ENCODE measurements at regions not wholly inside any gene's neighbourhood (a gene's known extent, or its start where the extent isn't known, plus 50 kb on each side); places are given as distances from the start of the nearest gene placed in this dataset.

DNA sequence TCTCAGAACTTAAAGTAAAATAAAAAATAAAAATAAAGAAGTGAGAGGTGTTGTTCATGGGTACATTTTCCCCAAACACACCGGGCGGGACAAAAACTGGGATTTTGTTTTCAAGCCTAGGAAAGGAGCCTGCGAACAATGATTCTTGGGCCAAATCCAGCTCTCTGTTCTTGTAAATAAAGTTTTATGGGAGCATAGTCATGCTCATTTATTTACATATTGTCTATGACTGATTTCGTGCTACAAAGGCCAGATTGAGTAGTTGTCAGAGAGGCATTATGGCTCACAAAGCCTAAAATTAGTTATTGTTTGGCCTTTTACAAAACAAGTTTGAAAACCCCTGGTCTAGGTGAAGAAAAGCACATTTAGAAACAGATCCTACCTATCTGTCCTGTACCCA is 821.0 kb upstream of the GRAMD2B start:
- no peak for DNase-seq (ENCODE audit: low spot score)

DNA sequence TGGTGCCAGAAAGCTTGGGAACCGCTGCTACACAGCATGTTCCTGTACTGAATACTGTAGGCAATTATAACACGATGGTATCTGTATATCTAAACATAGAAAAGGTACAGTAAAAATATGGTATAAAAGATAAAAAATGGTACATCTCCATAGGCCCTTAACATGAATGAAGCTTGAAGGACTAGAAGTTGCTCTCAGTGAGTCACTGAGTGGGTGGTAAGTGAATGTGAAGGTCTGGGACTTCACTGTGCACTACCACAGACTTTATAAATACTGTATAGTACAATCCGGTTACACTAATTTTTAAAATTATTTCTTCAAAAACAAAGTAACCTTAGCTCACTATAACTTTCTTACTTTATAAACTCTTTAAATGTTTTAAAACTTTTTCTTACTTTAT is 819.9 kb upstream of the GRAMD2B start:
- DNase-seq (ENCODE audit: low spot score) = no peak

DNA sequence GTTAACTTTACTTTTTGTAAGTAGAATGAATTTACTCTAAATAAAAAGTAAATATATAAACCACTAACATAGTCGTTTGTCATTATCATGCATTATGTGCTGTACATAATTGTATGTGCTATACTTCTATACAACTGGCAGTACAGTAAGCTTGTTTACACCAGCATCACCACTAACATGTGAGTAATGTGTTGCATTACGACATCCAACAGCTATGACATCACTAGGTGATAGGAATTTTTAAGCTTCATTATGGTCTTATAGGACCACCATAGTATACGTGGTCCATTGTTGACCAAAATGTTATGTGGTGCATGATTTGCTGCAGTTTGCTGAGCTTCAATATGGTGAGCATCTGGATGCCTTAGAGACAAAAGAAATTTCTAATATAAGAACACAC is 819.1 kb upstream of the GRAMD2B start:
- no peak for DNase-seq (ENCODE audit: low spot score)

DNA sequence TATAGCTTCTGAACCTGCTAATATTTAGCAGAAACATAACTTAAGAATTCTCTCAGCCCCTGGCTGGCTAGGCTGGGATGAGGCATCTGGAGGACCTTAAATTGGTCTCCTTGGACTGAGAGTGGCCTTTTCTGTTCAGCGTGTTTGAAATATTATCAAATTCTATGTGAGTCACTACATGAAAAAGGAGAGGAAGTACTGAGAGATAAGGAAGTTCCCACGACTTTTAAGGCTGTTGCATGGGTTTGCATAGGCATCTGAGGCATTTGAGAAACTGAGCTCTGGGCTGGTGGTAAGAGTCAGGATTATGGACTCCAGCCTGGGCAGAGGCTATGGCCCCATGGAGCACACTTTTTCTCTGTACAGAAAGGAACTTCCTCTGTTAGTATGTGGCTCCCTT is 816.2 kb upstream of the GRAMD2B start:
- DNase-seq (ENCODE audit: low spot score) = no peak

DNA sequence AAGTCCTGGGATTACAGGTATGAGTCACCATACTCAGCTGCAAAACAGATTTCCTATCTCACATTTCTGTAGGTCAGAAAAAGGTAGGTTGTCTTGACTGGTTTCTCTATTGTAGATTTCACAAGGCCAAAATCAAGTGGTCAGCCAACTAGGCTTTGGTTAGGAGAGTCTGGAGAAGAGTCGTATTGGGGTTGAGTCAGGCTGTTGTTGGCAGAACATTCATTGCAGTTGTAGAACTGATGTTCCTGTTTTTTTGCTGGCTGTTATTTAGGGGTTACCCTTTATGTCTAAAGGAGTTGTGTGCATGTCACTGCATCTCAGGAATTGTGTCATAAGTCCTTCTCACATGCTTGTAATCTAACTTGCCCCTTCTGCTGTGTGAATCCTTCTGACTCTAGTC is 814.2 kb upstream of the GRAMD2B start:
- DNase-seq (ENCODE audit: low spot score) = no peak

DNA sequence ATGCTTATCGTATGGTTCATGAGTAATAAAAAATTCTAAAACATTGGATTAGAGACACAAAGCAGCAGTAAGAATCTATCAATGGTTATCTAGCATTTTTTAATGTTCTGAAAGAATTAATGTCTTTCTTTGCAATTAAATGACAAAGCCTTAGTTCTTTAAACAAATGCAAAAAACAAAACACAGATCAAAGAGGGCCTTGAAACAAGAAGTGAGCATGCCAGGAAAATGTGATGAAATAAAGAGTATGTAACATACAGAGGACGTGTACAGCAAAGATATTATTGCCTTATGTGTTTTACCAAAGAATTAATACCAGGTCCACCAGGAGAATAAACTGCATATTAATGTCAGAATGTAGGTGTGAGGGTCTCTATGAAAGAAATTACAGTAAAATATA is 812.3 kb upstream of the GRAMD2B start:
- DNase-seq (ENCODE audit: low spot score) = no peak

DNA sequence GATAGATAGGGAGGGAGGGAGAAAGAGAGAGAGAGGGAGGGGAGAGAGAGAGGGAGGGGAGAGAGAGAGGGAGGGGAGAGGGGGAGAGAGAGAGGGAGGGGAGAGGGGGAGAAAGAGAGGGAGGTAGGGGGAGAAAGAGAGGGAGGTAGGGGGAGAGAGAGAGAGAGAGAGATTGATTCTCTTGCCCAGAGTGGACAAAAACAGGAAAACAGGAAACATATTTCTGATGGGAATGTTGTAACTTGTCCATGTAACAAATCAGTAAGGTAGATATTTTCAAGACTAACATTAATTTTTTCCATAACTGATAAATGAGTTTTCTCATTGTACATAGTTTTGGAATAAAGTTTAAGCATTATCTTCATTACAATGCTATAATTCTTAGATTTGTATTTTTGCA is 811.7 kb upstream of the GRAMD2B start:
- no peak for DNase-seq (ENCODE audit: low spot score)

DNA sequence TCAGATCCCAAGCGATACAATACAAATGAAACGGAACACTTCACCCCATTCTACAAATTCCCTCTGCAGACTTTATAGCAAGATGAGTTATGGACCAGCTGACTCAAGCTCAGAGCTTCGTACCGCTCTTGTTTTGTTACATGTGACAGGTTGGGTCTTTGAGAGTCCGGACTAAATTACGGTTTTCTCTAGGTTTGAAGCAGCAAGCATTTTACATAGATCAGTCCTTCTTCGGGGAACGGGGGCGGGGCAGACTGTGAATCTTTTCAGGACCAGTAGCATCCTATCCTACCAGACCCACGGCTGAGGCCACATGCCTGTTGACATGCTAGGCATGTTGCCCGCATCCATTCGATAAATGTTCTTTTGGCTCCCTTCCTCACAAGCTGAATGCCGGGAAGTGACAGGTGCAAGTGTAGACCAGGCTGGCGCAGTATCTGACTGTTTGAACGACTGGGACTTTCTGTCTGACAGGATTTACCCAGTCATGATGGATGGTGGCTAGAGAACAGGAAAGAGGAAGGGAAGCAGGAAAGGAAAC is 811.0 kb upstream of the GRAMD2B start:
- no peak for DNase-seq (ENCODE audit: low spot score)

DNA sequence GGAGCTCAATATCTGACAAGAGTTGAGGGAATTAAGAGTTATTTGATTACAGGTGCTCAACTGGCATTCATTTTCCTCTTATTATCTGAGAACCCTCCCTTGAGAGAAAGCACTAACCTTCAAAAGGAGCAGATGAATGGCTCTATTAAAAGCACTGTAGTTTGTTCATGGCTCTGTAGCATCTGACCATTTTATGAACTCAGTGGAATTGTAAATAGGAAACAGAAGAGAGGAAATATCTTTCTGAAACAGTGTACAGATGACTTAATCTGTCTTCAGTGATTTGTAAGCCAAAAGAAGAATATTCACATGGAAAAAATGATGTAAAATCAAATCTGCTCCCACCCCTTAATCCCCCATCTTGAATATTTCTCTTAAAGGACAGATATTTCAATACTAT is 810.4 kb upstream of the GRAMD2B start:
- DNase-seq (ENCODE audit: low spot score) = no peak

DNA sequence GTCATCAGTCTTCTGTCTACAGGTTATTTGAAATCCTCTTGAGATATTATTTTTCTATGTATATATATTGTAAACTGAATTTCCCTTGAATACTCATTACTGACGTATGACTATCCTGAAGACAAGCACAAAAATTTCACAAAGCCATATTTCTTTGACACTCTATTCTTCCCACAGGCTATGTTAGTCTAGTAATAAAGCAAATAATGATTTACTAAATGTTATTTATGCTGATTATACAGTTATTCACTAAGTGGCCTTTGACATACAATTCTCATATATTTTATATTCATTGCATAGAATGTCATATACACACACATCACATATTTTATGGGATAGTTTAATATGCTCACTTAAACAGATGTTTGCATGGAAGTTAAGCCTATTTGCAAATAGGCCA is 793.0 kb upstream of the GRAMD2B start:
- DNase-seq (ENCODE audit: low spot score) = no peak

DNA sequence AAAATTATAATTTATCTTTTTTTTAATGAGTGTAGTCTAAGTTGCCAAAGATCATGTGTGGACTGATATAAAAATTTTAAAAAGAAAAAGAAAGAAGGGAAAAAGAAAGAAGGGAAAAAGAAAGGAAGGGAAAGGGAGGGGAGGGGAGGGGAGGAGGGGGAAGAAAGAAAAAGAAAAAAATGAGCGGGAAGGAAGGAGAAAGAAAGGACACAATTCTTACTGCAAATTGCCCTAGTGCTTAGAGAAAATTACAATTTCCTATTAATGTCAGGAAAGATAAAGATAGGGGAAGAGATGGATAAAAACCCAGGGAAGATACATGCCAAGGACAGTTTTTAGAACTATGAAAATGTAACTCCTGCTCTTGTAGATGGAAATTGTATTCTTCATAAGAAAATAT is 789.7 kb upstream of the GRAMD2B start:
- DNase-seq (ENCODE audit: low spot score) = no peak

DNA sequence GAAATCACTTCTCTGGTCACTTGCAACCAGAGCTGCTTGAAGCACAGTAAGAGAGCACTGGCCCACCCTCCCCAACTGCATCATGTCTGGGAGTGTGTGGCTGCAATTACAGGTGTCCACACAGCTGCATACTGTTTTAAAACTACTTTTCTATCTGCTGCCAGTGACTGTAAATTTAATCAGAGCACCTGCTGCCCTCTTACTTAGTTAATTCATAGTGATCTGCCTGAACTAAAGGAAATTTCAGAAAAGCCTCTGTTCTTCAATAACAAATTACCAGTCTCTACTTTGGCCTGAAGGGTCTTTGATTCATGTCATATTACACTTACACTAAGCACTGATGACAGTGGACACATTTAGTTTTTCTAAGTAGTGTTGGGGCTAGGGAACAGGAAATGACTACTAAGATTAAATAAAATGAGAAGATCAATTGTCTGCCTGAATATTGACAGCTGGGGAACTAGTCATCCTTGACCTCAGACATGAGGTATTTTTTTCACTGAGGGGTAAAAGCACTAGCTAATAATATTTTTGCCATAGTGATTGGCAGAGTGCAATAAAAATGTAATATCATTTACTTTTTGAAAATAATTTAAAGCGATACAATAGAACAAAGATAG is 788.9 kb upstream of the GRAMD2B start:
- DNase-seq (ENCODE audit: low spot score) = no peak

DNA sequence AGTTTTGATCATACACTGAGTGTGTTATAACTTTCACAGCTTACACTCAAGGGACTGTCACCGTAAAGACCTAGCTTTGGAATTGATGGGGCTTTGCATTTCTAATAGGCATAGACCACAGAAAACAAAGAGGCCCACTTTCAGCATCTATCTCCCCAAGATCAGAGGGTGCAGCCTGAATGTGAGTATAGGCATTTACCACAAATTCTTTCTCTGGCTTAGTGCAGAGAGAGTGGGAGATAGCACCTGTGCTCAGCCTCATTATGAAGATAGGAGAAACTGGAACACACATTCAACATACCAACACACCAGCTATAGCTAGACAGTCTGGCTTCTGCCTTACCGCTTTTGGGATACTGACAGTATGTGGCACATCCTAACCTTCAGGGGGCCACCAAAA is 783.4 kb upstream of the GRAMD2B start:
- DNase-seq (ENCODE audit: low spot score) = no peak

DNA sequence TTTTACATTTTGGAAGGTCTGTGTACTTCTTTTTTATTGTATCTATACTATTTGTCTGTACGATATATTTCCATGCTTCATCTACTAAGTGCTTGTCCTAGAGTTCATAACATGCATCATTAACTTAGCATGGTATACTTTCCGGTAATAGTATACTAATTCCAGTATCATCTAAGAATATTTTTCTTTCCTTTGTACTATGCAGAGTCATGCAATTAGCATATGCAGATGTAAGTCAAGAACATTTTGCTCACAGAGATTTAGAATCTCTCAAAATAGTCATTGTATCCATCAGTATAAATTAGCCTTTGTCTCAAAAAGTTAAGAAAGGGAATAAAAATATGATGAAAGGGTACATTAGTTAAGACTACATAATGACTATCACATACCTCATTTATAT is 770.4 kb upstream of the GRAMD2B start:
- DNase-seq (ENCODE audit: low spot score) = no peak

DNA sequence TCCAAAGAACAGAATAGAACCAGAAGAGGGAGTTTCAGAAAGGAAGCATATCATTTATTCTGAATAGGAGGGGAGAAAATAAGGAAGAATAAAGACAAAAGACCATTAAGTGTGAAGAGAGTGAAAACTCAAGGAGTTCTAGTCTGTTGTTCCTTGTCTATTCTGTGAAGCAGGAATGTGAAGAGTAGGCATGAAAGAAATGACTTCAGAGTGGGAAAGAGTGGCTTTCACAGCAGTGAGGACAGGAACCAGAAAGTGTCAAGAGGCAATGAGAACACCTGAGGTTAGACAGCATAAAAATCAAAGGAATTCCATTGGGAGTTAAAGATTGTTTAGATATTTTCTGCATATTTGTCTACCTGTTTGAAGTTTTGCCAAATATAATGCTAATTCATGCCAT is 768.8 kb upstream of the GRAMD2B start:
- no peak for DNase-seq (ENCODE audit: low spot score)

DNA sequence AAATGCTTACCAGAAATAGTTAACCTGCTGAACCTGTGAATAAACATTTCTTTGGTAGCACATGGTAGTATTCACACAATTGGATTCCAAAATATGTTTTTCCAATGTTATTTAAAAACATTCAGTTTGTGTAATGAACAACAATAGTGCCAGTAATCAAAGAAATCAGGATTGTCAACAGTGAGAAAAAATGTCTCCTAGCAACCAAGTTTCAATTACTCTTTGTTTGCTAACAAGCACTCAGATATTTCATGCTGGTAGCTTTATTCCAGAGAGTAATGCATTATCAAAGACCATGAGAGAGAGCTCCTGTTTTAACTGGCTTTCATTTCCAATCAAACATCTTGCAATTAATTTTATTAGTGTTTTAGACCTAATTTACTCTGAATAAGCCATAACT is 768.1 kb upstream of the GRAMD2B start:
- DNase-seq (ENCODE audit: low spot score) = no peak

DNA sequence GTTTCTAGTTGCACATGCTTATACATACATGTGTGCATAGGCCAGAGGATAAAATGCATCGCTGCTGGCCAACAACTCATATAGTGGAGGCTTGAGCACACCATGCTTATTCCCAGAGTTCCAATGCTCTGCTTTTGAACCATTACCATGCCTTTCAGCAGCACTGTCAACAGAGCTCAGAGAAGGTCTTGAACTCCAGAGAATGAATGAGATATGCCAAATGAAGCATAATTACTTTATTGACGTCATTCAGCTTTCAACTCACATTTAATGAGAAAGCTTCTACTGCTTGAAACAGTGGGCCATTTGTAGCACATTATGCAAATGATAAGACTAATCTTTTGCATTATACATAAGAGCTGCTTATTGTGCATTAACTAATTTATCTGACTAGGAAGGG is 765.3 kb upstream of the GRAMD2B start:
- no peak for DNase-seq (ENCODE audit: low spot score)

DNA sequence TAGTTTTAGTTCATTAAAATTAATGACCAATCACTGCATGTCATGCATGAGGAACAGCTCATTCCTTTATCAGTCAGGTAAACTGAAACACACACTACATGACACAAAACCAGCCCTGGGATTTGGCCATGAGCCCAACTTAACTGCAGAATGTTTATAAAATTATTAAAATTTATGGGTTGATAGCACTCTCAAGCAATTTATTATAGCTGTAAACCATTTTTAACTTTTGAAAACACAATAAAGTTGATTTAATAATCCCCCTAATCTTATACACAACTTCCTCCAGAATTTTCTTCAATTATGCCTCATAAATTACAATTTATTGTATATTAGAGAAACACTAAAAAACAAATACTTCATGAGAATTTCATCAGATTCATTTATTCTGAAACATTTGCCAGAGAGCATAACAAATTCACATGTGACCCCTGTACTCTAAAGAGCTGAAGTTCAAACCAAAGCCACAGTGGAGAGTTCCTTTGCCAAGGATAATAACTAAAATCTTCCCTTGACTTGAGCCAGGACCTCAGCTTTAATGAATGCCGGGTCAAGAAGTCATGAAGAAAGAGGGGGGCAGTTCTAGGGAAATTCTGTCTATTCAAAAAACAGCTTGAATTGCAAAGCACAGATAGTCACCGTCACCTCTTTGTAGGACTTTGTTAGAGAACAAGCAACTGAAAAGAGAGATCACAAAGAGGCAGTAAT is 763.7 kb upstream of the GRAMD2B start:
- DNase-seq (ENCODE audit: low spot score) = peak; percentile 47

DNA sequence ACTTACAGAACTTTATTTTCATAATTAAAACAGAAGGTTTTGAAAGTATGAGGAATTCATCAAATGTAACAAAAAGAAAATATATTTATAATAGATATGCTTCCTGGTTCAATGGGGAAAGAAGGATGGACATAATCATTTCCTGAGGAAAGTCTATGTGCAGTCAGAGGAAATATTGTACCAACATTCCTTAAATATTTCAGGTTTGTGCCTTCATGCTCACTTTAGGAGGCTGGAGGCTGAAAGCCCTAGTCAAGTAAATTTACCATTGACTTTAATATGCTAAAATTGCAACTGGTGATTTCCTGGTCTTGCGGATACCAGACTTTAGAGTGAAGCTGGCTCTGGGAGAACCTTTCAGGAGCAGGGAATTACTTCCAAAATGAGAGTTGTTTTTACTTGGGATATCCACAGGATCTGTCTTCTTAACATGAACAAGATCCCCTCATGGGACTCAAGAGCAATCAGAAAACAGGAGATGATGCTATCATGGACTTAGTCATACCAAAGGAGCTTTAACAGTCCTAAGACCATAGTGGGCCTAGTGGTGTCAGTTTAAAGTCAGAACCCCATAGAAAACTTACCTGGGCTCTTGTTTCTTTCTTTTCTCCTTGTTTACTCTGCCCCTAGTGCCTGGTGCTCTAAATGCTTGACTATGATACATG is 762.8 kb upstream of the GRAMD2B start:
- no peak for DNase-seq (ENCODE audit: low spot score)

DNA sequence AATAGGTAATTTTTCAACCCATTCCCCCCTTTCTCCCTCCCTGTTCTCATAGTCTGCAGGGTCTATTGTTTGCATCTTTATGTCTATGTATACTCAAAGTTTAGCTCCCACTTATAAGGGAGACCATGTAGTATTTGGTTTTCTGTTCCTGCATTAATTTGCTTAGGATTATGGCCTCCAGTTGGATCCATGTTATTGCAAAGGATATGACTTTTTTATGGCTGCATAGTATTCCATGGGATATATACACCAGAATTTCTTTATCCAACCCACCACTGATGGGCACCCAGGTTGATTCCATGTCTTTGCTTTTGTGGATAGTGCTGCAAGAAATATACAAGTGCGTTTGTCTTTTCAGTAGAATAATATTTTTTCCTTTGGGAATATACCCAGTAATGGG is 761.6 kb upstream of the GRAMD2B start:
- no peak for DNase-seq (ENCODE audit: low spot score)

DNA sequence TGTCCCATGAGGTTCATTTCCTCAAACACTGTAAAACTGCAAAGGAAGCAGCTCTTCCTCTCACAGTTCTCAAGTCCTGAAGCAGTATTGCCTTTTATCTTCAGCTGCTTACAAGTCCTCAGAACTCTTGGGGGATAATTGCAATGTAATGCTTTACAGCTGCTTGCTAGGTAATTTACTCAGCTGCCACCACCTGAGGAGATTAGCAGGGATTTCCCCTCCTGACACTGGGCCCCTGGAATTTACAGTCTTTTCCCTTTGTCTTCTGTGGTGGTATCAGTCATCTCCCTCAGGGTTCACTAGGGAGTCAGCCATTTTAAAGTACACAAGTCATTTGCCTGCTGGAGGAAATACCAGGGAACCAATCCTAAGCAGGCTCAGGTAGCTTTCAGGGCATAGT is 754.3 kb upstream of the GRAMD2B start:
- no peak for DNase-seq (ENCODE audit: low spot score)

DNA sequence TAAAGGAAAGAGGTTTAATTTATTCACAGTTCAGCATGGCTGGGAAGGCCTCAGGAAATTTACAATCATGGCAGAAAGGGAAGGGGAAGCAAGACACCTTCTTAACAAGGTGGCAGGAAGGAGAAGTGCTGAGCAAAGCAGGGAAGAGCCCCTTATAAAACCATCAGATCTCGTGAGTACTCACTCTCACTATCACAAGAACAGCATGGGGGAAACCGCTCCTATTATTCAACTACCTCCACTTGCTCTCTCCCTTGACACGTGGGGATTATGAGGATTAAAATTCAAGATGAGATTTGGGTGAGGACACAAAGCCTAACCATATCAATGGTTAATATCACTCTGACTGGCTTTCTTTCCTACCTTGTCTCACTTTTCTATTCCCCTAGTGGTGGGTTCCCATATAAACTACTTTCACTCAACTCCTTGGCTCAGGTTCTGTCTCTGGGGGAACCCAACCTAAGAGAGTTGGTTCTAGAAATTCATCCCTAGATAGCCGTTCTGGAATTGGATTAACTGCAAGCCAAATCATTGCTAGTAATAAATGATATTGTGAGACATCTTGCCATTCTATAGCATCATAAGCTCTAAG is 749.8 kb upstream of the GRAMD2B start:
- no peak for DNase-seq (ENCODE audit: low spot score)

DNA sequence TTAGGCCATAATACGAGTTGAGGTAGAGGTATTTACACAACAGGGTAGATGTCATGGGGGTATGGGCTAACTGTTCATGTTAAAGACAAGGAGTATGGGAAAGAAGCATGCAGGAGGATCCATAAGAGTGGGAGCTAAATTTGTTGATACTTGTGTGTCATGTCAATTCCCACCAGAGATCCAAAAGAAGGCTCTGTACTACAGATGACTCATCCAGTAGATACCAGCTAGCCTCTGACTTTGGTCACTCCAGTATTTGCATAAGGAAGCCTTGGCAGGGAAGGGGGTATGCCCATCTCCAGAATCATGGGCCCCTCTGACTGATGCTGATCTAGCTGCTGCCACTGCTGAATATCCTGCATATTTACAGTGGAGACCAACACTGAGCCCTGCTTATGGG is 743.7 kb upstream of the GRAMD2B start:
- no peak for DNase-seq (ENCODE audit: low spot score)
